H9 (cell line): ENCODE measurements at regions not wholly inside any gene's neighbourhood (a gene's known extent, or its start where the extent isn't known, plus 50 kb on each side); places are given as distances from the start of the nearest gene placed in this dataset.

ENCODE experiments used
- DNase-seq: peaks from one replicate; pipeline ENCODE4 v3.0.0-alpha.2; 2017
- H2AFZ ChIP-seq: one replicate; pipeline ENCODE4 v1.6.1; 2013; ENCODE audit warnings: mild to moderate bottlenecking, low read length, control low read depth, moderate library complexity
- H2AK5ac ChIP-seq: 2 replicates; pipeline ENCODE4 v1.6.1; 2013; ENCODE audit warnings: low read length, control low read depth, mixed read lengths; ENCODE audit not compliant: insufficient read length
- H2BK120ac ChIP-seq: one replicate; pipeline ENCODE4 v1.6.1; 2013; ENCODE audit warnings: low read depth, mild to moderate bottlenecking, low read length, control low read depth, inconsistent platforms; ENCODE audit not compliant: poor library complexity, severe bottlenecking
- H2BK12ac ChIP-seq: 2 replicates; pipeline ENCODE4 v1.6.1; 2013; ENCODE audit warnings: low read length, control low read depth, mixed read lengths, low read depth; ENCODE audit not compliant: insufficient read length
- H2BK15ac ChIP-seq: 2 replicates; pipeline ENCODE4 v1.6.1; 2013; ENCODE audit warnings: low read depth, low read length, control low read depth
- H2BK20ac ChIP-seq: one replicate; pipeline ENCODE4 v1.6.1; 2013; ENCODE audit warnings: low read depth, mild to moderate bottlenecking, low read length, control low read depth, inconsistent platforms; ENCODE audit not compliant: poor library complexity, severe bottlenecking
- H2BK5ac ChIP-seq: 2 replicates; pipeline ENCODE4 v1.6.1; 2013; ENCODE audit warnings: low read length, control low read depth, mixed read lengths; ENCODE audit not compliant: insufficient read length
- H3K14ac ChIP-seq: 2 replicates; pipeline ENCODE4 v1.6.1; 2013; ENCODE audit warnings: low read length, control low read depth; ENCODE audit not compliant: insufficient read depth
- H3K18ac ChIP-seq: 2 replicates; pipeline ENCODE4 v1.6.1; 2013; ENCODE audit warnings: low read depth, mild to moderate bottlenecking, mixed read lengths, low read length, control low read depth; ENCODE audit not compliant: insufficient read length
- H3K23ac ChIP-seq: 2 replicates; pipeline ENCODE4 v1.6.1; 2013; ENCODE audit warnings: low read length, control low read depth, mixed read lengths, low read depth; ENCODE audit not compliant: insufficient read length
- H3K23me2 ChIP-seq: 2 replicates; pipeline ENCODE4 v1.6.1; 2013; ENCODE audit warnings: low read depth, mild to moderate bottlenecking, mixed read lengths, low read length, control low read depth; ENCODE audit not compliant: insufficient read length, poor library complexity, severe bottlenecking
- H3K27ac ChIP-seq: 2 replicates; pipeline ENCODE4 v1.5.1; 2013; ENCODE audit warnings: low read length, control low read depth, mixed read lengths, low read depth; ENCODE audit not compliant: insufficient read length
- H3K27me3 ChIP-seq: 2 replicates; pipeline ENCODE4 v1.6.1; 2013; ENCODE audit warnings: low read length, control low read depth, inconsistent platforms; ENCODE audit not compliant: insufficient read depth
- H3K4ac ChIP-seq: 2 replicates; pipeline ENCODE4 v1.6.1; 2013; ENCODE audit warnings: low read depth, mild to moderate bottlenecking, control low read depth, inconsistent platforms, low read length, moderate library complexity
- H3K4me1 ChIP-seq: 2 replicates; pipeline ENCODE4 v1.6.1; 2013; ENCODE audit warnings: low read length, control low read depth, inconsistent platforms; ENCODE audit not compliant: insufficient read depth
- H3K4me2 ChIP-seq: 2 replicates; pipeline ENCODE4 v1.6.1; 2013; ENCODE audit warnings: low read length, control low read depth, mixed read lengths; ENCODE audit not compliant: insufficient read length, insufficient read depth
- H3K56ac ChIP-seq: 2 replicates; pipeline ENCODE4 v1.6.1; 2013; ENCODE audit warnings: low read depth, mild to moderate bottlenecking, mixed read lengths, low read length, control low read depth; ENCODE audit not compliant: insufficient read length
- H3K79me1 ChIP-seq: 2 replicates; pipeline ENCODE4 v1.6.1; 2013; ENCODE audit warnings: low read depth, mild to moderate bottlenecking, moderate library complexity, low read length, control low read depth, inconsistent platforms; ENCODE audit not compliant: insufficient read depth, poor library complexity, severe bottlenecking
- H3K79me2 ChIP-seq: 2 replicates; pipeline ENCODE4 v1.6.1; 2013; ENCODE audit warnings: low read length, control low read depth, inconsistent platforms; ENCODE audit not compliant: insufficient read depth
- H3K9ac ChIP-seq: 2 replicates; pipeline ENCODE4 v1.6.1; 2013; ENCODE audit warnings: low read length, control low read depth, mixed read lengths; ENCODE audit not compliant: insufficient read length; ENCODE audit errors: extremely low read depth
- H3K9me3 ChIP-seq: one replicate; pipeline ENCODE4 v1.6.1; 2013; ENCODE audit warnings: low read depth, low read length, inconsistent platforms; ENCODE audit not compliant: control insufficient read depth
- H3T11ph ChIP-seq: one replicate; pipeline ENCODE4 v1.6.1; 2013; ENCODE audit warnings: mild to moderate bottlenecking, low read length, control low read depth, inconsistent platforms
- H4K20me1 ChIP-seq: one replicate; pipeline ENCODE4 v1.6.1; 2013; ENCODE audit not compliant: control insufficient read depth, insufficient read length, insufficient read depth
- H4K5ac ChIP-seq: 2 replicates; pipeline ENCODE4 v1.6.1; 2013; ENCODE audit warnings: low read depth, mild to moderate bottlenecking, mixed read lengths, low read length, control low read depth; ENCODE audit not compliant: insufficient read length
- H4K8ac ChIP-seq: replicated peaks from 2 replicates; pipeline ENCODE4 v1.6.1; 2013; ENCODE audit warnings: low read length, control low read depth, mixed read lengths, low read depth; ENCODE audit not compliant: insufficient read length
- H4K91ac ChIP-seq: 2 replicates; pipeline ENCODE4 v1.6.1; 2013; ENCODE audit warnings: low read depth, mild to moderate bottlenecking, moderate library complexity, mixed read lengths, low read length, control low read depth; ENCODE audit not compliant: insufficient read length
- H3K27ac Mint-ChIP-seq, 3 experiments: 2 replicates in 2 of 3; 3 replicates in 1 of 3; pipeline ENCODE4 v1.8.0; 2020 to 2021; ENCODE audit warnings: mixed read lengths in 3 of 3, mild to moderate bottlenecking in 1 of 3, moderate library complexity in 1 of 3
- H3K27me3 Mint-ChIP-seq: 2 replicates; pipeline ENCODE4 v1.8.0; 2021; ENCODE audit warnings: low read depth, mild to moderate bottlenecking, moderate library complexity, mixed read lengths
- H3K36me3 Mint-ChIP-seq, 3 experiments: 2 replicates in 2 of 3; 3 replicates in 1 of 3; pipeline ENCODE4 v1.8.0; 2020 to 2021; ENCODE audit warnings: low read depth in 3 of 3, mixed read lengths in 3 of 3; ENCODE audit not compliant: insufficient read depth in 1 of 3
- H3K4me1 Mint-ChIP-seq, 2 experiments: 2 replicates each; pipeline ENCODE4 v1.8.0; 2020; ENCODE audit warnings: mixed read lengths in 2 of 2
- H3K4me3 Mint-ChIP-seq, 2 experiments: 2 replicates in 1 of 2; 3 replicates in 1 of 2; pipeline ENCODE4 v1.8.0; 2020 to 2021; ENCODE audit warnings: mild to moderate bottlenecking in 2 of 2, mixed read lengths in 2 of 2, moderate library complexity in 1 of 2
- H3K9me3 Mint-ChIP-seq, 2 experiments: 2 replicates in 1 of 2; 3 replicates in 1 of 2; pipeline ENCODE4 v1.8.0; 2020; ENCODE audit warnings: mild to moderate bottlenecking in 2 of 2, mixed read lengths in 2 of 2, moderate library complexity in 1 of 2
- CTCF ChIP-seq: fragments of 200-600 bp; sonication (generic); conservative IDR thresholded peaks from 3 replicates; pipeline ENCODE4 v1.8.0; 2021; ENCODE audit warnings: antibody characterized with exemption, mild to moderate bottlenecking
- WGBS: extraction: QIAGEN DNeasy Blood & Tissue Kit; methylation state at CpG from one replicate; pipeline ENCODE4 v1.1.7; 2013; ENCODE audit warnings: missing lambda C conversion rate, low lambda C conversion rate, mixed read lengths; ENCODE audit not compliant: insufficient read length; ENCODE audit errors: extremely low coverage; 5-methylcytosine and 5-hydroxymethylcytosine counted together

- H3K79me1 ChIP-seq: no peaks in the 10 kb centered on the region
- H3K9ac ChIP-seq: no peak overlapping the region
- no peak overlapping the region for H4K91ac ChIP-seq
- no peak overlapping the region for H3K4ac ChIP-seq
- no peak overlapping the region for H3K27ac ChIP-seq
- Mint-ChIP-seq H3K36me3 (no peaks in the 10 kb centered on the region), H3K4me1 (0 out of 4 replicates have a peak, but pooled peaks cover 0 to 3% of the 10 kb centered on the region in 2 experiments), H3K9me3 (no peaks in the 10 kb centered on the region), H3K27me3 (no peaks in the 10 kb centered on the region), H3K27ac (no peak overlapping the region), H3K4me3 (no peak overlapping the region)
- H3K9me3 ChIP-seq: no peaks in the 10 kb centered on the region
- H2BK120ac ChIP-seq: no peak overlapping the region
- no peak overlapping the region for H2BK15ac ChIP-seq
- no peak overlapping the region for H2BK5ac ChIP-seq
- H3K79me2 ChIP-seq: no peaks in the 10 kb centered on the region
- H2BK20ac ChIP-seq: no peak overlapping the region
- H2AFZ ChIP-seq: no peak overlapping the region
- DNase-seq: no peak
- H3T11ph ChIP-seq: no peak overlapping the region
- H4K8ac ChIP-seq: no peak overlapping the region
- no peak overlapping the region for H3K56ac ChIP-seq
- H3K14ac ChIP-seq: no peak overlapping the region
- no peaks in the 10 kb centered on the region for H3K4me1 ChIP-seq
- no peak overlapping the region for H3K18ac ChIP-seq
- H4K20me1 ChIP-seq: no peaks in the 10 kb centered on the region
- no peak overlapping the region for H2BK12ac ChIP-seq
- no peak overlapping the region for H4K5ac ChIP-seq
- no peak overlapping the region for H3K4me2 ChIP-seq
- no CpG with 5 or more reads among the region's 1 CpG for WGBS
- no peak for TF ChIP-seq CTCF
- no peak overlapping the region for H3K23ac ChIP-seq
- H3K27me3 ChIP-seq: no peaks in the 10 kb centered on the region
- H3K23me2 ChIP-seq: no peaks in the 10 kb centered on the region
- no peak overlapping the region for H2AK5ac ChIP-seq
Measured at GRCh38 chr4:54400188-54400587, 171.1 kb downstream of the PDGFRA start.
